Renal cortex interstitium (tissue), 11 donors: ENCODE measurements at regions not wholly inside any gene's neighbourhood (a gene's known extent, or its start where the extent isn't known, plus 50 kb on each side); places are given as distances from the start of the nearest gene placed in this dataset.
A peak's percentile ranks its signal among the peaks of the same experiment; 100 is the strongest.

Source experiments
- DNase-seq, 11 donors: peaks; one replicate each; pipeline ENCODE4 v3.0.0-alpha.2; 2013; ENCODE audit warnings: low read depth in 9 of 11, low spot score in 4 of 11; ENCODE audit errors: extremely low read depth in 1 of 11

GRCh38 chr13:34076943-34077703, 259.2 kb downstream of the RFC3 start:
- DNase-seq = peak in 4 of 11 donors; percentile 5 to 22 (median 14)

DNA sequence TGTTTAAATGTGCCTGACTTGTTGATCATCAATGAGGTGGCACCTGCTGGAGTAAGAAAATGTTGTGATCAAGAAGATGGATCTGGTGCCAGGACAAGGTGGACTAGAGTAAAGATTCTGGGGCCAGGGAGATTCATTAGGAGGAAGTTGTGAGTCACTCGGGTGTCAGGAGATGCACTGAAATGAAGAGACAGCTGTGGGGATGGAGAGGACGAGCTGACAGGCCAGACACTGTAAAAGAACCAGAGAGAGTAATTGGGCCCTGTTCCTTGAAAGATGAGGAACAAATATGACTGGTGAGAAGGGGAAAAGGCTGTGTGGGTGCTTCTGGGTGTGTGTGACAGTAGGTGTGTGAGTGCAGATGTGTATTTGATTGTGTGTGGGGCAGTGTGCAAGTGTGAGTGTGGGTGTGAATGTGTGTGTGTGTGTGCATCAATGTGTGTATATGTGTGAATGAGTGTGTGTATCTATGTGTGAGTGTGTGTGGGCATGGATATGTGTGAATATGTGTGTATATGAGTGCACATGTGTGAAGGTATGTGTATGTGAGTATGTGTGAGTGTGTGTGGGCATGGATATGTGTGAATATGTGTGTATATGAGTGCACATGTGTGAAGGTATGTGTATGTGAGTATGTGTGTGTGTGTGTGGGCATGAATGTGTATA, 260.5 kb downstream of the RFC3 start:
- no peak for DNase-seq

DNA sequence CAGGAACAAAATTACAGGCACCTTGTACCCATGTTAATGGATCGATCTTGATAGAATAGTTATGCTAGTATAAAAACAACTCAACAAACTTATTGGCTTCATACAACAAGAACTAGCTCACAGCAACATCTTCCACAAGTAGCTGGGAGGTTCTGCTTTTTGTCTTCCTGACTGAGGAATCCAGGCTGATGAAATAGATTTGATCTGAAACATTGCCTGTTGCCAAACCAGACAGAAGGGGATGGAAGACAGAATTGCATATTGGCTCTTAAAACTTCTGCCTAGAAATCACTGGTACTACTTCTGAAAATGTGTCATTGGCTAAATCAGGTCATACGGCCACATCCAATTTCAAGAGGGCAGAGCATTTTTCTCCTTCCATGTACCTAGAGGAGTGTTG, 267.3 kb downstream of the RFC3 start:
- DNase-seq = no peak

DNA sequence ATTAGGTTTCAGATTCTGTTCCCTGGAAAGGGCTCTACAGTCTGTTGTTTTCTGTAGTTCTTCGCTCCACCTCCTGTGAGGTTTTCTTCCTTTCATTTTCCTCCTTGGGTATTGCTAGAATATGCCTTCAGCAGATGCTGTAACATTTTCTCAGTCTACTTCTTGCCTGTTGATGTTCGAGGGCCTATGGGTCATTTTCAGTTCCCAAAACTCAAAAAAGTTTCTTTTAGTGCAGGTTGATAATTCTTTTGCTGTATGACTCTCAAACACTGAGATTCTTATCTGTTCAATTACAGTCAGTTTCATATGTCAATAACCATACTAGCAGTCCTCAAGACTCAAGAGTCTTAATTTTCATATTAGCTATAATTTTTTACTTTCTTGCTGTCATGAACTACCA, 268.3 kb downstream of the RFC3 start:
- no peak for DNase-seq

GRCh38 chr13:34087791-34088190, 269.8 kb downstream of the RFC3 start:
- DNase-seq = no peak

DNA sequence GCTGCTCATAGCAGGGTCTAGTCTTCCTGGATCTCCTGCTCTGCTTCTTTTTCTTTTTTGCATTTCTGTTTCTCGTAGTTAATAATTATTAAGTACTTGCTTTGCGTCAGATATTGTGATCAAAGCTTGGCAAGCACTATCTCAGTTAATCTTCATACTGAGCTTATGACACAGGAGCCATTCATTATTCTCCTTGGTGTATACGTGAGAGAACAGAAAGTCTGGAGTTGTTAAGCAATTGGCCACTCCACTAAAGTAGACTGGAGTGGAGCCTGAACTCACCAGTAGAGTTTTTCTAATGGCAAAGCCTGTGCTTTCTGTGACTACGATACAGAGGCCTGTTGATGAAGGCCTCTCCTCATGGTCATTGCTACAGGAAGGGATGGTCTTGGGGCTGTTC, 285.9 kb downstream of the RFC3 start:
- no peak for DNase-seq

DNA sequence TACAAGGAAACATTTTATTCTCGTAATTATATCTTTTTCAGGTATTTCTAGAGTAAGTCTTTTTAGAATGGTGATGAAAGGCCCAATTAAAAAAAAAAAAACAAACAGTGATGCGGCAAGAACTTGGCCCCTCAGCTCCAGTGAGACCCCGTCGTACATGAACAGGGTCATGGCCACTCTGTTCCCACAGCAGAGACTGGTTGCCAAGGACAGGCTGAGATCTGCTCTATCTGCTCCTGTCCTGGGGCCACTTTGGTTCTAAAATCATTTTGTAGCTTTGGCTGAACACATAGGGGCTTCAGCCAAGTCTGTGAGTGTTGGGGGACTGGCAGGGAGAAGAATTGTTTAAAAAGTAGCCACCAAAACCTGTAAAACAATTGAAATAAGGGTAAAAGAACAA, 286.9 kb downstream of the RFC3 start:
- DNase-seq = no peak

GRCh38 chr13:34107806-34108205, 289.9 kb downstream of the RFC3 start:
- DNase-seq = no peak

DNA sequence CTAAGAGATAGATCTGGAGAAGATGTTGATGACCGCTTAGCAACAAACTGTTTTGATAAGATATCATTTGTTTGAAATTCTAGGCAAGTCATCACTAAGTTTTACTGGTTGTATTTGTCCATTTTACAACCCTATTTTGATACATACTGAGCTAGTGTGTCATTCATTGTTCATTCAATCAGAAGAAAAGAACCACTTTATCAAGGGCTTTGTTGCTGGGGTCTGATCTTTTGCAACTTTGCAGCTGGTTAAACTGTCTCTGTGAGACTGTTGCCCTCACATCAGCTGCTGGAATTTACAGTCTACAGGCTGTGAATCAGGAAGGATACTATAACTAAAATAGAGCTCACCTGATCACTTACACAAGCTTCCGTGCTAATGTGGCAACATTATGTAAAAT, 290.5 kb downstream of the RFC3 start:
- DNase-seq = no peak

DNA sequence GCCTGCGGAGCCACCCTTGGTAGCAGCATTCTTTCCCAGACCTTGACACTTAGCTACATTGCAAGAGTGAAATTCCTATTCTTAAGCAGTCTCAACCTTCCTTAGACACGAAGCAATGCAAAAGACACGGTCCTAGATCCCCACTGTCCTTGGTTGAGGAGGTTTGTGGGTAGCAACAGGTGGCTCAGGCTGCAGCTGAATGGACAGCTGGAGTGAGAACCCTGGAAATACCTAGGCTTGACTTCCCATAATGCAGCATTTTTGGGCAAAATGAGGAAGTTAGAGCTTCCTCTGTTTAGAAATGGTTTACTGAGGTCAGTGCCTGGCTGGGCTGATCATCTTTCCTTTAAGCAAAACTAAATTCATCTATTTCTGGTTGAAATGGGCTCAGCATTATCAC, 296.6 kb downstream of the RFC3 start:
- DNase-seq = no peak

- no peak for DNase-seq
Measured at GRCh38 chr13:34116651-34117050, 298.7 kb downstream of the RFC3 start.

GRCh38 chr13:34124666-34125306, 306.8 kb downstream of the RFC3 start:
- no peak for DNase-seq

- no peak for DNase-seq
Measured at GRCh38 chr13:34127523-34127922, 309.6 kb downstream of the RFC3 start.

GRCh38 chr13:34128661-34129060, 310.7 kb downstream of the RFC3 start:
- DNase-seq = no peak

- DNase-seq = no peak
Measured at GRCh38 chr13:34129436-34129835, 311.5 kb downstream of the RFC3 start.

- no peak for DNase-seq
Measured at GRCh38 chr13:34137200-34137599, 319.3 kb downstream of the RFC3 start.

GRCh38 chr13:34139660-34140227, 321.8 kb downstream of the RFC3 start:
- DNase-seq = no peak

- no peak for DNase-seq
Measured at GRCh38 chr13:34143637-34144036, 325.7 kb downstream of the RFC3 start.

DNA sequence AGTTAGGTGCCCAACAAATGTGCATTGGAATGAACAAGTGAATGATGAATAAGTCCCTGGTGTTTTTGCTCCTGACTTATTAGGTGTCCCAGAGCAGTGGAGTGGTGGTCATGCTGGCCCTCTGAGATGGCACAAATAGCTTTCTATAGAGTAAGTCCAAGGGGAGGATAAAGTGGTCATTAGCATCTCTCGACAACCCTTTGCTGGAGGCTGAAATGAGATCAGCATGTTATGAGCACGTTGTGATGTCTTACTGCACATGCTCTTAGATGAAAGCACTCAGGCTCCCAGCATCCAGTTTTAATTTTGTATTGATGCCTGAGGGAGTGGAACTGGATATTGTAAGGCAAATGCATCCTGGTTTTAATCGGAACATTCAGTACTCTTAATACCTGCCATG, 326.2 kb downstream of the RFC3 start:
- no peak for DNase-seq

DNA sequence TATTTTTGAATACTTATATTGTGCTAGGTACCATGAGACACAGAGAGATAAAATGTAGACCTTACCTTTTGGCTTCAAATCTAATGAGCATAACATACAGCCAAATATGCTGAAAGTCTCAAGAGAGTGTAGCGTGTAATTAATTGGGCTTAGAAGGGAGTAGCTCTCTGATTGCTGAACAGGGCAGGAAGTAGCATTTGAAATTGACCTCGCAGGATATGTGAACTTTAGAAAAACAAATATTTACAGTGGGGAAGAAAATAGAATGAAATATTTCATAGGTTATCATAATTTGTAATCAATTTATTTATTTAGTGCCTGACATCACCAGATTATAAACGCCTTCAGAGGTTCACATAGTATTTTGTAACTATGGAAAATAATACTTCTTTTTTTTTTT, 327.1 kb downstream of the RFC3 start:
- DNase-seq = no peak
